GM12865 (cell line): ENCODE measurements at regions not wholly inside any gene's neighbourhood (a gene's known extent, or its start where the extent isn't known, plus 50 kb on each side); places are given as distances from the start of the nearest gene placed in this dataset.

ENCODE experiments used
- DNase-seq: peaks from one replicate; pipeline ENCODE4 v3.0.0; 2010; ENCODE audit warnings: low read depth
- H3K4me3 ChIP-seq: 2 replicates; pipeline ENCODE4 v1.5.1; 2011; ENCODE audit warnings: mild to moderate bottlenecking, low read depth, low read length, control low read depth
- TF ChIP-seq, protein P1 (sequence below): IDR thresholded peaks from 2 replicates; pipeline ENCODE4 v1.5.1; 2011; ENCODE audit warnings: low read length, control low read depth, low read depth, inconsistent platforms; ENCODE audit not compliant: insufficient read depth; ENCODE audit errors: missing control alignments

DNA sequence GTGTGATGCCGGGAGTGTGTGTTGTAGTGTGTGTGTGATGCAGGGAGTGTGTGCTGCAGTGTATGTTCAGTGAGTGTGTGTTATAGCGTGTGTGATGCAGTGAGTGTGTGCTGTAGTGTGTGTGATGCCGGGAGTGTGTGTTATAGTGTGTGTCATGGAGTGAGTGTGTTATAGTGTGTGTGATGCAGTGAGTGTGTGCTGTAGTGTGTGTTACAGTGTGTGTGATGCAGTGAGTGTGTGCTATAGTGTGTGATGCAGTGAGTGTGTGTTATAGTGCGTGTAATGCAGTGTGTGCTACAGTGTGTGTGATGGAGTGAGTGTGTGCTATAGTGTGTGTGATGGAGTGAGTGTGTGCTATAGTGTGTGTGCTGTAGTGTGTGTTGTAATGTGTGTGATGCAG, 182.1 kb upstream of the SOX11 start:
- TF ChIP-seq, protein P1, sequence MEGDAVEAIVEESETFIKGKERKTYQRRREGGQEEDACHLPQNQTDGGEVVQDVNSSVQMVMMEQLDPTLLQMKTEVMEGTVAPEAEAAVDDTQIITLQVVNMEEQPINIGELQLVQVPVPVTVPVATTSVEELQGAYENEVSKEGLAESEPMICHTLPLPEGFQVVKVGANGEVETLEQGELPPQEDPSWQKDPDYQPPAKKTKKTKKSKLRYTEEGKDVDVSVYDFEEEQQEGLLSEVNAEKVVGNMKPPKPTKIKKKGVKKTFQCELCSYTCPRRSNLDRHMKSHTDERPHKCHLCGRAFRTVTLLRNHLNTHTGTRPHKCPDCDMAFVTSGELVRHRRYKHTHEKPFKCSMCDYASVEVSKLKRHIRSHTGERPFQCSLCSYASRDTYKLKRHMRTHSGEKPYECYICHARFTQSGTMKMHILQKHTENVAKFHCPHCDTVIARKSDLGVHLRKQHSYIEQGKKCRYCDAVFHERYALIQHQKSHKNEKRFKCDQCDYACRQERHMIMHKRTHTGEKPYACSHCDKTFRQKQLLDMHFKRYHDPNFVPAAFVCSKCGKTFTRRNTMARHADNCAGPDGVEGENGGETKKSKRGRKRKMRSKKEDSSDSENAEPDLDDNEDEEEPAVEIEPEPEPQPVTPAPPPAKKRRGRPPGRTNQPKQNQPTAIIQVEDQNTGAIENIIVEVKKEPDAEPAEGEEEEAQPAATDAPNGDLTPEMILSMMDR, result no peak
- DNase-seq, result no peak
- no peak overlapping the region for H3K4me3 ChIP-seq

DNA sequence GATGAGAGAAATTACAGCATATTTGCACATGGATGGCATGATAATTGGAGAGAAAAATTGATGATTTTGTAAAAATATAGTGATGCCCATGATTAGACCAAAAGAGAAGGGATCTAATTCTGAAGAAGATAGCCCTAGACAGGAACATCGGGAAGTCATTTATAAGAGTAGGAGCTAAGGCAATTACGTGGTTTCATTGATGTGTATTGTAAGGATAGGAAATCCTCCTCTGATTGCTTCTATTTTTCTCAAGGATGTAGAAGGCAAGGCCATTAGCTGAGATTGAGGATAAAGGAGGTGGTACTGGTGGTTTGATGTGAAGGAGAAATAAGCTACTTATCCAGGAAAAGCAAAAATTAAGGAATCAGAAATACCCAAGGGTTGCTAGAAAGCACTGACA, 176.5 kb upstream of the SOX11 start:
- TF ChIP-seq, protein P1, result no peak
- DNase-seq, result no peak
- H3K4me3 ChIP-seq, result no peak overlapping the region

DNA sequence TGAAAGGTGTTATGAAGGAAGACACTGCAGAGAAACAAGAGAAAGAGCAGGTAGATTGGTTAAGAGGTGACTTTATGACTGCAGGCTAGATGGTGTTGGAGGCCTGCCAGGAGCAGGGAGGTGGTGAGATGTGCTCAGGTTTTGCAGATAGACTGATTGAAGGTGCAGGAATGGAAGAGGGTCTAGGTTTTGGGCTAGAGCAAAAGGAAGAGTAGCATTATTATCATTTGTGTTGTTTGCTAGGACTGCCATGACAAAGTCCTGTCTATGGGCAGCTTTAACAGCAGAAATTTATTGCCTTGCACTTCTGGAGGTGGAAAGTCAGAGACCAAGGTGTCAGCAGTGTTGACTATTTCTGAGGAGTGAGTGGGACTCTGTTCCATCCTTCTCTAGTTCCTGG, 172.9 kb upstream of the SOX11 start:
- DNase-seq, result no peak
- TF ChIP-seq, protein P1, result no peak

DNA sequence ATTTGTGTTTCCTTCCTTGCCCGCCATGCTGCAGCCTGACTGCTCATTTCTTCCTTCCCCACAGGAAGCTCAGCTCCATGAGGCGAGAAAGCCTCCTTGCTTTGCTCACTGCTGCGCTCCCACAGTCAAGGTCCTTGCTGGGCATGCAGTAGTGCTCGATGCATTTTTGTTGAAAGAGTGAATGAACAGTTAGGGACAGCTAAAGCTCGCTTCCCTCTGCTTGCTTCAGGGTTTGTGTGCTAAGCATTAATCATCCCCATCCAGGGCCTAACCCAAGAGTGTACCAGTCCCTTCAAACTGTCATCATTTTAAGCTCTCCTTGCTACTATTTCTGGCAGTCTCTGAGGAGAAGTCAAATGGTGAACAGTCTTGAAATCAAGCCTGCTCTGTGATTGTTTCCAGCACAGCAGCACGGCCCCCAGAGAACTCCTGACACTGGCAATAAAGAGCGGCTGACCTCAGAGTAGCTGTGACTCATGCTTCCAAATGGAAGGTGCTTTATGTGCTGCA, 171.7 kb upstream of the SOX11 start:
- no peak overlapping the region for H3K4me3 ChIP-seq
- TF ChIP-seq, protein P1, result no peak
- DNase-seq, result no peak

More for the DNA sequence above, 172.9 kb upstream of the SOX11 start:
- no peak overlapping the region for H3K4me3 ChIP-seq

DNA sequence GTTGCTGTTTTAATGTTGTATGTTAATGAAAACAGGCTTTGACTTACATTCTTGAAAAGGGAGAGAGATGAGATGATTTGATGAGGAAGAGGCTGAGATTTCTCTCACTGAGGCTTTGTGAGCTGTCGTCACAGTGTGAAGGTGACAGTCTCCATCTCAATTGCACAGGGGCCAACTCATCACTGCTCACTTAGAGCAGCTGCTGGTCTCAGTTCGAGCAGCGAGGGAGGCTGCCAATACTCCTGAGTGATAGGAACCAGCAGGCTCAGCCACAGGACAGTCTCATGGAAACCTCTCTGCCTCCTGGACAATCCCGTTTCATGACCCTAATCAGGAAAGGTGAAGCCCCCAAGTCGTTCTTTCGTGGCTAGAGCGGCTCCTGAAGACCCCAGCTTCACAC, 170.7 kb upstream of the SOX11 start:
- DNase-seq, result no peak
- TF ChIP-seq, protein P1, result no peak
- H3K4me3 ChIP-seq, result no peak overlapping the region

DNA sequence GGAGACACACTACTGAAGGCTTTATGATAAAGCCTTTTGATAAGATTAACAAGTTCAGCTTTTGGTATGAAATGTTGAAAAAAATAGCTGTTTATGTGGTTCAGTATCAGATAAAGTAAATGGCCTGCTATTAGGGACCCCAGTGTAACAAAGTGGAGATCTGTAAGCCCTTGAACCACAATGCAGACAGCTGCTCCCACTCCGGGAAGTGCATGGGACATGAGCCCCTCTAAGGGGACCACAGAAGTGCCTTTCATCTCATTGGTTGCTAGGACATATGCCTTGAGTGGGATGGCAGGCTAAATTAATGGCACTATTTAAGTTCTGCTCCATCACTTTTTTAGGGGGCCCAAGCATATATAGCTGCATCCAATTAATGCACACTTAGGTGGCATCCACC, 167.6 kb upstream of the SOX11 start:
- H3K4me3 ChIP-seq, result no peak overlapping the region
- TF ChIP-seq, protein P1, result no peak
- DNase-seq, result no peak

DNA sequence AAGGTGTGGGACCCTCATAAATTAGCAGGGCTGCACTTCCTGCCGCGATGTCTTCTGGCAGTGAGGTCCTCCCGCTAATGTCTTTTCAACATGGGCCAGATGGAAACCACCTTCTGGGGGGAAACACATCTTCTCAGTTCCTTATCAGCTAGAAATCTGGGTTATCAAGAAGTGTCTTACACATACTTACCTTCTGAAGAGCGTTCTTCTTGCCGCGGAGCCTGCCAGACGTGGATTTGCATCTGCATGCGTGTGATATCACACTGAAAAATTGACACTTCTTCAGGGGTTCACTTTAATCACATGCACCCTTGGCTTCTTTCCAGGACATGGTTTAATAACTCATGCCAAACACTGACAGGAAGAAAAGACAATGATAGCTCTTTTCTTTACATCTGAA, 163.5 kb upstream of the SOX11 start:
- H3K4me3 ChIP-seq, result no peak overlapping the region
- no peak for DNase-seq
- TF ChIP-seq, protein P1, result no peak
